Activated T-helper 1 cell treated with anti-CD3 and anti-CD28 coated beads, Interleukin-12 subunit alpha, Interleukin-12 subunit beta, Interleukin-2, Interleukin-4 antibody, amounts not matched to agents 30 ng/mL and 10 ng/mL and 1 ng/mL, durations not matched to agents 14 hours and 24 hours and 36 hours (primary cell): ENCODE measurements at regions not wholly inside any gene's neighbourhood (a gene's known extent, or its start where the extent isn't known, plus 50 kb on each side); places are given as distances from the start of the nearest gene placed in this dataset.

Source experiments
- DNase-seq: peaks from one replicate; pipeline ENCODE4 v3.0.0; 2021; ENCODE audit warnings: low spot score
- H3K27ac Mint-ChIP-seq: one replicate; pipeline ENCODE4 v1.8.0; 2021; ENCODE audit warnings: mild to moderate bottlenecking, mixed read lengths
- H3K27me3 Mint-ChIP-seq: one replicate; pipeline ENCODE4 v1.8.0; 2022; ENCODE audit warnings: mild to moderate bottlenecking, moderate library complexity, mixed read lengths; ENCODE audit not compliant: insufficient read depth
- H3K36me3 Mint-ChIP-seq: one replicate; pipeline ENCODE4 v1.8.0; 2021; ENCODE audit warnings: low read depth, mixed read lengths
- H3K4me1 Mint-ChIP-seq: one replicate; pipeline ENCODE4 v1.8.0; 2021; ENCODE audit warnings: low read depth, mixed read lengths
- H3K4me3 Mint-ChIP-seq: one replicate; pipeline ENCODE4 v1.8.0; 2021; ENCODE audit warnings: mild to moderate bottlenecking, moderate library complexity, mixed read lengths
- H3K9me3 Mint-ChIP-seq: one replicate; pipeline ENCODE4 v1.8.0; 2021; ENCODE audit warnings: mixed read lengths
- intact Hi-C: fragments of 100-400 bp; cut with micrococcal nuclease; formaldehyde crosslinking; loops from one replicate; pipeline ENCODE4 v1.15.1; 2024

DNA sequence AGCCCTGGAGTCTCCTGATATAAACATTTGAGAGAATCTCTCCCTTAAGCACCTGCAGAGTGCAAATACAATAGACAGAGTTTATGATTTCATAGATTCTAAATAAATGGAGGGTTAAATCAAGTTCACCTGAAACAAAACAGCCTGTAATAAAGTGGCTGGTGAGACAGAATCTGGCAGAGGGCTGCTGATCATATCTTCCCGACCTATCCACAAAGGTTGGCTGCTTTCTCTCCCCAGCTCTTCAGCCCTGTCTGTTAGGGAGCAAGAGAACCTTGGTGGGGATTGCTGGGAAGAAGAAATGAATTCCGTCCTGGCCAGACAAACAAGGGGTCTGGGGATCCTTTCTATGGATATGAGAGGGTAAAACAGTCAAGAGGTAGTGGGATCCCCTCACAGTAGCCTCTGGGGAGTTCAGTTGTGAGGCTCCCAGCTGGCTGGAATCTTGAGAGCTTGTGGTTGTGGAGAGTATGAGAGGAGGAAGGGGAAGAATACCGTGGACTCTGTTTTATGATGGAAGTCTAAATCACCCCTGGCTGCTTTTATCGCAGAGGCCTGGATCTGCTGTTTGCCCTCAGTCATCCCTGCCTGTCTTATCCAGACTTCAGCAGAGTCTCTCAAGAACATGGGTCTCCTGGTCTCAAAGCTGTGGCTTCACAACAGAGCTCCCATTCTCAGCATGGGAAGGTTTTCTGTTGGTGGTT, 451.3 kb downstream of the NTRK3 start:
- H3K4me1 Mint-ChIP-seq, result no peaks in the 10 kb centered on the region
- DNase-seq, result no peak
- no peak overlapping the region for H3K27ac Mint-ChIP-seq
- intact Hi-C loops, result no loop called here
- H3K4me3 Mint-ChIP-seq, result no peak overlapping the region
- H3K9me3 Mint-ChIP-seq, result no peaks in the 10 kb centered on the region
- H3K36me3 Mint-ChIP-seq, result no peaks in the 10 kb centered on the region
- peaks cover 4% of the 10 kb centered on the region for H3K27me3 Mint-ChIP-seq

DNA sequence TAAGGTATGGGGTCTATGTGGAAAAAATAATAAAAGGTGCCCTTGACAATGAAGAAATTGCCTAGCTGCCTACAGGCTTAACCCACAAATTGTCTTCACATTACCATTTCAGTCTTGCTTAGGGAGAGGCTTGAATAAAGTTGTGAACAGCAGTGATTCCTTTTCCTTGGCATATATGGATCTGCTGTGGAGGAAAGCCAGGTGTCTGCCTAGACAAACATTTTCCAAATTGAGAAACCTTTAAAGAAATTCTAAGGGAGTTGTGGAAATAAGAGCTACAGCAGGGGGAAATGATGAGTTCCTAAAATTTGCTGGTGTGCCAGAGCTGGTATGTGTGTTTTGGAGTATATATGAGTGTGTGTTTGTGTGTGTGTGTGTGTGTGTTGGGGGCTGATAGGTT, 452.1 kb downstream of the NTRK3 start:
- no peaks in the 10 kb centered on the region for H3K36me3 Mint-ChIP-seq
- no peak overlapping the region for H3K4me3 Mint-ChIP-seq
- no peak for DNase-seq
- H3K9me3 Mint-ChIP-seq, result no peaks in the 10 kb centered on the region
- intact Hi-C loops, result no loop called here
- no peak overlapping the region for H3K27ac Mint-ChIP-seq
- H3K27me3 Mint-ChIP-seq, result peaks cover 4% of the 10 kb centered on the region
- H3K4me1 Mint-ChIP-seq, result no peaks in the 10 kb centered on the region

DNA sequence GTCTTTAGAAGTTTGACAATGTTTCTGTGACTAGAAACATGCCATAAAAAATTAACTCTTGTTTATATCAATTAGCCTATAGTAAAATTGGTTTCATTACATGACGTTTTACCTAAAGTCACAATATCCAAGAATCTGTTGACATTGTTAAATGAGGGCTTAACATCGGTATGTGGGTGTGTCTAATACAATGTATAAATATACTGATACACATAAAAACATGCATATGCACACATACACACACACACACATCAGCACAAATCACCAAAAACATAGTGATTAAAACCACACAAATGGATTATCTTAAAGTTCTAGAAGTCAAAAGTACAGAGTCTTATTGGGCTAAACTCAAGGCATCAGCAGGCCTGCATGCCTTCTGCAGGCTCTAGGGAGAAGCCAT, 456.7 kb downstream of the NTRK3 start:
- Mint-ChIP-seq H3K27me3 (peaks cover 2% of the 10 kb centered on the region), H3K27ac (no peak overlapping the region), H3K4me3 (no peak overlapping the region), H3K4me1 (no peaks in the 10 kb centered on the region), H3K9me3 (no peaks in the 10 kb centered on the region), H3K36me3 (no peaks in the 10 kb centered on the region)
- intact Hi-C loops, result loop anchor here (10.0 kb wide), 1 partner anchor 55 kb away; no protein-coding TSS in a partner anchor
- DNase-seq, result no peak

DNA sequence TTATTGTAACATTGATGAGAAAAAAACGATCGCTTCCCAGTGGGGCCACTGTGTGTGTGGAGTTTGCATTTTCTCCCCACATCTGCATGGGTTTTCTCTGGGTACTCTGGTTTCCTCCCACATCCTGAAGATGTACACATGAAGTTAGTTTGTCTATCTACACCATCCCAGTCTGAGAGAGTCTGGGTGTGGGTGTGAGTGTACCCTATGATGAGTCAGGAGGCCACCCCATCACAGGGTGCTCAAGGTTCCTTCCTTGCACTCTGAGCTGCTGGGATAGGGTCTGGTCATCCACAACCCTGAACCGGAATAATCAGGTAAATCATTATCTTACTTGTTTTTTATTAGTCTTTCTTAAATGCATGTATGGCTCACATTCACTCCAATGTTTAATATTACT, 457.1 kb downstream of the NTRK3 start:
- H3K4me1 Mint-ChIP-seq, result no peaks in the 10 kb centered on the region
- DNase-seq, result no peak
- peaks cover 2% of the 10 kb centered on the region for H3K27me3 Mint-ChIP-seq
- H3K4me3 Mint-ChIP-seq, result no peak overlapping the region
- intact Hi-C loops, result loop anchor here (10.0 kb wide), 1 partner anchor 55 kb away; no protein-coding TSS in a partner anchor
- no peak overlapping the region for H3K27ac Mint-ChIP-seq
- no peaks in the 10 kb centered on the region for H3K36me3 Mint-ChIP-seq
- H3K9me3 Mint-ChIP-seq, result no peaks in the 10 kb centered on the region

DNA sequence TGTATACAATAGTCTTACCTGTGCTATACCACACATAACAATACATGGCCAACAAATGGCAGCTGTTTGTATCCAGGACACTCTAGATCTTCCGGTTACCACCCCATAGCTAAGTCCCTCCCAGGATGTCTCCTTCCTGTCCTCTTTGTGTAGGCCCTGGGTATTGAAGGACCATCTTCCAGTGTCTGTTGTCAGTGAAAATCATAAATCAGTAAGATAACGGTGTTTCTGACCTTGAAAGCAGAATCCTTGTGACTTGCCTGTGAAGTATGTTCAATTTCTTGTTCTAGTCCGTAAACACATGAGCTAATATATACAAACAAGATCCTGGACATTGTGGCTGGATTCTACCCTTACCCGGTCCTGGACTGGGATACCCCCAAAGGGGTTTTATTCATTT, 462.8 kb downstream of the NTRK3 start:
- no peaks in the 10 kb centered on the region for H3K36me3 Mint-ChIP-seq
- no peak overlapping the region for H3K4me3 Mint-ChIP-seq
- intact Hi-C loops, result loop anchor here (10.0 kb wide), 1 partner anchor 61 kb away; no protein-coding TSS in a partner anchor
- DNase-seq, result no peak
- no peaks in the 10 kb centered on the region for H3K9me3 Mint-ChIP-seq
- no peak overlapping the region for H3K27ac Mint-ChIP-seq
- no peaks in the 10 kb centered on the region for H3K27me3 Mint-ChIP-seq
- H3K4me1 Mint-ChIP-seq, result no peaks in the 10 kb centered on the region

DNA sequence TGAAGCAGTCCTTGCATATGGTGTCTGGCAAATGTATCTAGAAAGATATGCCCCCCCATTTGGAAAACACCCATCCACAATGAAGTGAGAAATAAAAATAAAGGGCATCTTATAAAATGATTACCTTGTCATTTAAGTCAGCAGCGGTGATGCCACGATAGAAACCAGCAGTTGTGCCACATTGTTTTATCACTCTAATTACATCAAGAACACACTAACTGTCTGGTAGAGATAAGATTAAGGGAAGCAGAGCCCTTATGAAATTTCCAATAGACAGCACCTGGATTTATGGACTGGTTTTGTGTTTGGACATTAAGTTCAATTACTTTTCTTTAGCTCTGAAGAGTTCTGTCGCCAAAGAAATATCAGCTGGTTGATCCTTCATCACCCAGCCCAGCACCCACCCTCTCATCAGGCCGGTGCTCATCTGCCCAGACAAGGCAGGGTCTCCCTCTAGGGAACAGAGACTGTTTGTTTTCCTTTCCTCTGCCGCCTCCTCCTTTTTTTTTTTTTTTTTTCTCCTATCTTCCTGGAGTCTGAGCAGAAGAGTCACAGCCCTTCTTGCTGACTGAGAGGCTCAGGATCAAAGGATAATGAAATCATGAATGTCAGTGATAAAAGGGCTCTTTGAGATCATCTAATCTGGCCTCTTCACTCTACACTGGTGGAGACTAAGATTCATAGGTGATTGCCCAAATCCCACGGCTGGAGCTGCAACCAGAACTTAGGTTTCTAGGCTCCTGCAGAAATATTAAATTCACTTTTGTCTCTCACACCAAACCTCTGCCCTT, 464.1 kb downstream of the NTRK3 start:
- H3K4me3 Mint-ChIP-seq, result no peak overlapping the region
- intact Hi-C loops, result loop anchor here (10.0 kb wide), 1 partner anchor 62 kb away; no protein-coding TSS in a partner anchor
- H3K9me3 Mint-ChIP-seq, result no peaks in the 10 kb centered on the region
- no peaks in the 10 kb centered on the region for H3K4me1 Mint-ChIP-seq
- no peak for DNase-seq
- no peak overlapping the region for H3K27ac Mint-ChIP-seq
- no peaks in the 10 kb centered on the region for H3K36me3 Mint-ChIP-seq
- no peaks in the 10 kb centered on the region for H3K27me3 Mint-ChIP-seq

DNA sequence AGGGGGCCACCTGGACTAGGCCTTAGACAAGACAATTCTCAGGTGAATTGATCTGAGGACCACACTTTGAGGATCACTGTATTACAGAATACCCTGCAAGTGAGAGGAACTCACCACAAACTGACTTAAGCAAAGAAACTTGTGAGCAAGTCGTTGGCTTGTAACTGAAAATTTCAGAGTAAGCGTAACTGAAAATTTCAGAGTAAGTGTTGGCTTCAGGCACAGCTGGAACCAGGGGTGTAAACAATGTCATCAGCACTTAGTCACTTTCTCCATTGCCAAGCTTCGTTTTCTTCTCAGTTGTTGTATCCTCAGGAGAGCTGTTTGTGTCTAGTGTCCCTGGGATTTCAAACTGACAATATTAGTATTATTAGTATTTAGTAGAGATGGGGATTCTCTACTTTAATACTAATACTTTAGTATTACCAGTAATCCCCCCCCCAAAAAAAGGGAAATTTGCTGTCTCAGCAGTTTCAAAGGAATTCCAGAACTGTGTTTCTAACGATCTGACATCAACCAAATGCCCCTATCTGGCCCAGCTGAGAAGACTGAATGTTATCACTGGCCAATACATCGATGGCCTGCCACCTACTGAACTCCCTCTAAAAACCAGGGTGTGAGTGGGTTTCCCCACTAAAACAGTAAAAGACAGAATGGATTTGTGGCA, 474.4 kb downstream of the NTRK3 start:
- no peaks in the 10 kb centered on the region for H3K27me3 Mint-ChIP-seq
- intact Hi-C loops, result no loop called here
- no peaks in the 10 kb centered on the region for H3K36me3 Mint-ChIP-seq
- H3K4me3 Mint-ChIP-seq, result no peak overlapping the region
- no peak overlapping the region for H3K27ac Mint-ChIP-seq
- no peak for DNase-seq
- no peaks in the 10 kb centered on the region for H3K4me1 Mint-ChIP-seq
- H3K9me3 Mint-ChIP-seq, result peaks cover 3% of the 10 kb centered on the region

DNA sequence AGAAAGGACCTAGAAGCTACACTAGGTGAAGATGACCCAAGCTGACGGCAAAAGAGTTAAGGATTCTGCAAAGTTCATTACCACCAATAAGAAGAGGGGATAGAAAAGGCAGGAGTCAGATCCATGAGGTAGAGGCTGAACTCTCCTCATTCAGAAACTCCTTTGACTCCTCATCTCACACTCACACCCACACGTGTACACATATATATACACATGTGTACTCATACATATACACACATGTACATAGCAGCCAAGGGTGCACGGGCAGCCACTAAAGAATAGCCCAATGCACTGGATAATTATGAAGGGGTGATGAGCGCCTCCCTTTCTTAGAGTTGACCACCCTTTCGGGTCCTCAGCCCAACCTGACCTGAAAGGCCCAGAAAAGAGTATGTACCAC, 476.8 kb downstream of the NTRK3 start:
- H3K27ac Mint-ChIP-seq, result no peak overlapping the region
- no peaks in the 10 kb centered on the region for H3K4me1 Mint-ChIP-seq
- H3K27me3 Mint-ChIP-seq, result no peaks in the 10 kb centered on the region
- no peaks in the 10 kb centered on the region for H3K36me3 Mint-ChIP-seq
- no peak overlapping the region for H3K4me3 Mint-ChIP-seq
- DNase-seq, result no peak
- peaks cover 3% of the 10 kb centered on the region for H3K9me3 Mint-ChIP-seq
- intact Hi-C loops, result no loop called here

DNA sequence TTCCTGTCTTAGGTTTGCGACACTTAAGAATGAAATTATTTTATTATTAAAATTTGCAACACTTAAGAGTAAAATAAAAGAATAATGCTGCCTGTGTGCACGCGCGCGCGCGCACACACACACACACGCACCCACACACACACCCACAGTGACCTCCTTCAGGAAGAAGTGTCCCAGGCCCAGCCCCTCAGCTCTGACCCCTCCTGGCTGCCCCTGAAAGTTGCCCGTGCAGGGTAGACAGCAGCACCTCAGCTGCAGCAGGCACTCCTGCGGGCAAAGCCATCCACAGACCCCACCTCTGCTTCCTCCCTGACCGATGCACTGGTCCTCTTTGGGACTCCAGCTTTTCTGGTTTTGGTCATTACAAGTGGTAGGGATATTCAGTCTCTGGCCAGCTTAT, 478.2 kb downstream of the NTRK3 start:
- intact Hi-C loops, result no loop called here
- Mint-ChIP-seq H3K27ac (no peak overlapping the region), H3K36me3 (no peaks in the 10 kb centered on the region), H3K4me3 (no peak overlapping the region), H3K27me3 (no peaks in the 10 kb centered on the region), H3K9me3 (peaks cover 3% of the 10 kb centered on the region), H3K4me1 (no peaks in the 10 kb centered on the region)
- DNase-seq, result no peak

DNA sequence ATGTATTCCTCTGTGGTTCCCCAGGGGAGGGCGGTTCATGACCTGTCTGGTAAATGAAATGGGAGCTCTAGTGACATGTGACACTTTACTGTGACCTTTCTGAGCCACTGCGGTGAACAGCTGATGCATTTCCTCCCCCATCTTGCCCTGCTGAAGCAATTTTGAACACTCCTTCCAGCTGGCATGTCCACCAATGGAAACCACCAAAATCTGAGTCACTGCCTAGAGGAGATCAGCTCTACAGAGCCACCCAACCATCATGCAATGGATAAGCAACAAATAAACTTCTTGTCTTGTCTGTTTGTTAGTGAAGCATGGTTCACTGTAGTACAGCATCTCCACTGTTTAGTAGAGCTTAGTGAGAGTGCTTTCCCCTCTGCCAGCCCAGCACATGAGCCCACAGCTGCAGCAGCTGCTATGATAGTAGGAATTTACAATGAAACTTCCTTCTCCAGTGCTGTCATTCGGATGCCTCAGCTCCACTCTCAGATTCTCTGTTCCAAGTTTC, 479.4 kb downstream of the NTRK3 start:
- no peaks in the 10 kb centered on the region for H3K27me3 Mint-ChIP-seq
- no peak overlapping the region for H3K27ac Mint-ChIP-seq
- H3K4me1 Mint-ChIP-seq, result no peaks in the 10 kb centered on the region
- DNase-seq, result no peak
- intact Hi-C loops, result no loop called here
- H3K9me3 Mint-ChIP-seq, result peaks cover 3% of the 10 kb centered on the region
- no peaks in the 10 kb centered on the region for H3K36me3 Mint-ChIP-seq
- H3K4me3 Mint-ChIP-seq, result no peak overlapping the region

DNA sequence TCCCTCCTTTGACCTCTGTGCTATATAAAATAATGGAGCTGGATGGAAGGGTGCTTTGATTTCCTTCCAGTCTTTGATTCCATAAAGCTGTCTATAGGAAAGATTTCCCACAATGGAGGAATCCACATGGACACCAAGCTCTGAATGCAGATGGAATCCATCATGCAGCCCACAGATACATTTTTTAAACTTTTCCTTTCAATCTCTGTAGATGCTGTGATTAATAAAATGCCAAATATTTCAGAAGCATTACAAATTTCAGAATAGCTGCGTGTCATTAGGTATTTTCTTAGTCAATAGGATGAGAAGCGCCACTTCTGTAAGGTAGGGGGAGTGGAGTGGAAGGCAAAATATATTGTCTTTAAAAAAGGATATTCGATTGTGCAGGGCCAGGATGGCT, 489.0 kb downstream of the NTRK3 start:
- H3K4me3 Mint-ChIP-seq, result no peak overlapping the region
- peaks cover 2% of the 10 kb centered on the region for H3K27me3 Mint-ChIP-seq
- intact Hi-C loops, result no loop called here
- DNase-seq, result no peak
- H3K4me1 Mint-ChIP-seq, result no peaks in the 10 kb centered on the region
- no peak overlapping the region for H3K27ac Mint-ChIP-seq
- H3K36me3 Mint-ChIP-seq, result no peaks in the 10 kb centered on the region
- H3K9me3 Mint-ChIP-seq, result peaks cover 3% of the 10 kb centered on the region

DNA sequence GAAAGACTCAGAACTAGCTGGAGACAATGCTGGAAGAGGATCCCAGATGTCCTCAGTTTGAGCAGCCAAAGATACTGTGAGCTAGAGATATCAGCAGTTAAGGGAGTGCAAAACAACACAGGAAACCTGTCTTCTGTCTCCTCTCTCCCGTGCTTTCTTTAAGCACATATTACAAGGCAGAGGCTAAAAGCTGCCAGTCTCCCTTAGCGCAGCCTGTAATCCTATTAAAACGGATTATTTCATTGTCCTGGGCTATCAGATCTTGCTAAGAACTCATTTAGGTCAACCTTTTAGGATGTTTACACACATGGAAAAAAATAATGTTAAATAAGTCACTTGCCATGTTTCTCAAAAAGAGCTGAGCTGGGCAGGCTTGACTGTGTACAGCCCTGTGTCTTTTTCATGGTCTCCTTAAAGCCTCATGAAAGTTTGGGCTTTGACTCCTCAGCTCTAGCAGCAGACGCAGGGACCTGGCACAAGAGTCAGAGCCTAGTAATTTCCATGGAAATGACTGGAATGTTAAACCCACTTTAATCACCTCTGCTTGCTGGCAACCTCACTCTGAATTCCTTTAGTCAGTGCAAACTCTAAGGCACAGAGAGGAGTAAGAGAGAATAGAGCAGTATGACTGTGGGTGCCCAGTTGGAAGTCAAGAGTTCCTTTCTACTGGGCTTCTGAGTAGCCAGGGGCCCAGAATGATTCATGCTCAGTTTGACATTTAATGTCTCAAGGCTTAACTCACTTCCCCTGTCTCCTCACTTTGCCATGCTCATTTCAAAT, 491.9 kb downstream of the NTRK3 start:
- Mint-ChIP-seq H3K4me3 (no peak overlapping the region), H3K9me3 (peaks cover 12% of the 10 kb centered on the region), H3K27ac (no peak overlapping the region), H3K27me3 (peaks cover 2% of the 10 kb centered on the region), H3K4me1 (no peaks in the 10 kb centered on the region), H3K36me3 (no peaks in the 10 kb centered on the region)
- intact Hi-C loops, result no loop called here
- DNase-seq, result no peak
